SK-N-SH (cell line): ENCODE measurements at regions not wholly inside any gene's neighbourhood (a gene's known extent, or its start where the extent isn't known, plus 50 kb on each side); places are given as distances from the start of the nearest gene placed in this dataset.

ENCODE experiments used
- CTCF ChIA-PET: fragments of 300-600, 350-600 bp; formaldehyde crosslinking; extraction: SDS; loops from one replicate; lab custom pipeline; 2021; lab: Yijun Ruan, JAX
- POLR2A ChIA-PET: fragments of 350-600 bp; sonication (Branson Sonifier 250); formaldehyde crosslinking; extraction: SDS; loops from one replicate; lab custom pipeline; 2020; ENCODE audit warnings: antibody characterized with exemption, inconsistent platforms; lab: Yijun Ruan, JAX
- DNase-seq: peaks from one replicate; pipeline ENCODE4 v3.0.0; 2012
- H2AFZ ChIP-seq: fragments of 200-600 bp; sonication (generic); 2 replicates; pipeline ENCODE4 v1.8.1; 2016; ENCODE audit warnings: antibody characterized with exemption, mild to moderate bottlenecking, low read depth
- H3F3A ChIP-seq: fragments of 200-600 bp; sonication (generic); replicated peaks from 2 replicates; pipeline ENCODE3; 2016; ENCODE audit warnings: antibody characterized with exemption, mild to moderate bottlenecking; ENCODE audit not compliant: insufficient read depth
- H3K27ac ChIP-seq, 2 experiments: fragments of 200-500 bp in 1 of 2; fragments of 200-600 bp in 1 of 2; sonication (Bioruptor generic) in 1 of 2; sonication (generic), shearing (Covaris generic) in 1 of 2; 2 replicates each; pipeline versions ENCODE4 v1.5.1 to v1.6.1; 2014 to 2016; ENCODE audit warnings: low read depth in 2 of 2, inconsistent platforms in 1 of 2, low read length in 1 of 2, mild to moderate bottlenecking in 1 of 2, mixed read lengths in 1 of 2
- H3K27me3 ChIP-seq: fragments of 200-600 bp; sonication (generic), shearing (Covaris generic); 2 replicates; pipeline ENCODE4 v1.6.1; 2016; ENCODE audit warnings: mixed run types; ENCODE audit not compliant: insufficient read depth
- H3K36me3 ChIP-seq, 2 experiments: fragments of 200-500 bp in 1 of 2; fragments of 200-600 bp in 1 of 2; sonication (Bioruptor generic) in 1 of 2; sonication (generic) in 1 of 2; replicated peaks in 1 of 2; 2 replicates each; pipeline versions ENCODE3 to v1.5.1; 2014 to 2016; ENCODE audit warnings: low read length in 1 of 2, mild to moderate bottlenecking in 1 of 2; ENCODE audit not compliant: insufficient read depth in 2 of 2, control insufficient read depth in 1 of 2
- H3K4me1 ChIP-seq, 2 experiments: fragments of 200-500 bp in 1 of 2; fragments of 200-600 bp in 1 of 2; sonication (Bioruptor generic) in 1 of 2; sonication (generic), shearing (Covaris generic) in 1 of 2; 2 replicates each; pipeline versions ENCODE4 v1.5.1 to v1.6.1; 2014 to 2016; ENCODE audit warnings: low read depth in 1 of 2, low read length in 1 of 2, mixed run types in 1 of 2; ENCODE audit not compliant: insufficient read depth in 2 of 2, control insufficient read depth in 1 of 2
- H3K4me2 ChIP-seq: fragments of 200-600 bp; sonication (generic), shearing (Covaris generic); 2 replicates; pipeline ENCODE4 v1.6.1; 2017; ENCODE audit warnings: mixed run types
- H3K4me3 ChIP-seq, 2 experiments: fragments of 200-500 bp in 1 of 2; fragments of 200-600 bp in 1 of 2; sonication (Bioruptor generic) in 1 of 2; sonication (generic), shearing (Covaris generic) in 1 of 2; 2 replicates each; pipeline versions ENCODE4 v1.5.1 to v1.8.1; 2014 to 2016; ENCODE audit warnings: low read depth in 2 of 2, inconsistent platforms in 1 of 2, low read length in 1 of 2, mild to moderate bottlenecking in 1 of 2, mixed read lengths in 1 of 2, moderate library complexity in 1 of 2
- H3K79me2 ChIP-seq: fragments of 200-600 bp; sonication (generic); 2 replicates; pipeline ENCODE4 v1.8.1; 2017; ENCODE audit warnings: mild to moderate bottlenecking; ENCODE audit not compliant: insufficient read depth
- H3K9ac ChIP-seq: fragments of 200-600 bp; sonication (generic); 2 replicates; pipeline ENCODE4 v1.6.1; 2017; ENCODE audit warnings: mixed run types
- H3K9me2 ChIP-seq: fragments of 200-600 bp; sonication (generic); 2 replicates; pipeline ENCODE4 v1.6.1; 2017; ENCODE audit warnings: mixed run types
- H3K9me3 ChIP-seq: fragments of 200-600 bp; sonication (generic); 2 replicates; pipeline ENCODE4 v1.6.1; 2017; ENCODE audit warnings: mixed run types, mild to moderate bottlenecking, moderate library complexity
- H4K20me1 ChIP-seq: fragments of 200-600 bp; sonication (generic); 2 replicates; pipeline ENCODE4 v1.6.1; 2017; ENCODE audit warnings: mild to moderate bottlenecking, mixed run types; ENCODE audit not compliant: insufficient read depth
- CHD2 ChIP-seq: fragments of 150-350 bp; IDR thresholded peaks from 2 replicates; pipeline ENCODE4 v1.6.1; 2018; ENCODE audit warnings: low read length; ENCODE audit not compliant: partially characterized antibody
- ELF1 ChIP-seq: IDR thresholded peaks from 2 replicates; pipeline ENCODE4 v1.4.0; 2012
- EP300 ChIP-seq, 2 experiments: IDR thresholded peaks; 2 replicates each; pipeline versions ENCODE4 v1.4.0 to v1.6.1; 2012; ENCODE audit warnings: borderline replicate concordance in 1 of 2, low read depth in 1 of 2, low read length in 1 of 2
- EZH2phosphoT487 ChIP-seq: fragments of 200-600 bp; sonication (generic); IDR thresholded peaks from 2 replicates; pipeline ENCODE4 v1.6.1; 2017; ENCODE audit warnings: low read depth, mixed run types, mild to moderate bottlenecking, antibody characterized with exemption, moderate library complexity, borderline replicate concordance
- FOSL2 ChIP-seq: IDR thresholded peaks from 2 replicates; pipeline ENCODE4 v1.4.0; 2012; ENCODE audit warnings: low read depth, mild to moderate bottlenecking, moderate library complexity, borderline replicate concordance
- FOXJ3 ChIP-seq: sonication (generic); formaldehyde crosslinking; IDR thresholded peaks from 2 replicates; pipeline ENCODE4 v1.5.1; 2020; ENCODE audit warnings: mild to moderate bottlenecking, missing genetic modification reagents
- FOXM1 ChIP-seq: IDR thresholded peaks from 2 replicates; pipeline ENCODE4 v1.4.0; 2012; ENCODE audit warnings: low read depth, mild to moderate bottlenecking
- GABPA ChIP-seq: IDR thresholded peaks from 2 replicates; pipeline ENCODE4 v1.4.0; 2012; ENCODE audit warnings: low read depth, mild to moderate bottlenecking
- GATA2 ChIP-seq: sonication (generic); formaldehyde crosslinking; IDR thresholded peaks from 2 replicates; pipeline ENCODE4 v1.5.0; 2020; ENCODE audit warnings: mild to moderate bottlenecking, missing genetic modification reagents
- JUND ChIP-seq: IDR thresholded peaks from 2 replicates; pipeline ENCODE4 v1.4.0; 2012
- MXI1 ChIP-seq: IDR thresholded peaks from 2 replicates; pipeline ENCODE4 v1.6.1; 2012; ENCODE audit warnings: mild to moderate bottlenecking, low read depth, low read length, improper control_type of control experiment
- RAD21 ChIP-seq: IDR thresholded peaks from 2 replicates; pipeline ENCODE4 v1.6.1; 2012; ENCODE audit warnings: mild to moderate bottlenecking, low read length
- RCOR1 ChIP-seq: fragments of 150-350 bp; IDR thresholded peaks from 2 replicates; pipeline ENCODE4 v1.6.1; 2017; ENCODE audit warnings: antibody characterized with exemption, low read length
- RFX5 ChIP-seq: IDR thresholded peaks from 2 replicates; pipeline ENCODE4 v1.6.1; 2012; ENCODE audit warnings: mild to moderate bottlenecking, improper control_type of control experiment, low read length
- RXRA ChIP-seq: IDR thresholded peaks from 2 replicates; pipeline ENCODE4 v1.4.0; 2012; ENCODE audit warnings: low read depth, mild to moderate bottlenecking, borderline replicate concordance
- SMC3 ChIP-seq: IDR thresholded peaks from 2 replicates; pipeline ENCODE4 v1.6.1; 2012; ENCODE audit warnings: low read depth, low read length, improper control_type of control experiment
- TEAD4 ChIP-seq: IDR thresholded peaks from 2 replicates; pipeline ENCODE4 v1.4.0; 2012; ENCODE audit warnings: mild to moderate bottlenecking, borderline replicate concordance; ENCODE audit not compliant: insufficient read depth
- YY1 ChIP-seq: IDR thresholded peaks from 2 replicates; pipeline ENCODE4 v1.4.0; 2012; ENCODE audit warnings: low read depth, mild to moderate bottlenecking
- WGBS: methylation state at CpG from one replicate; pipeline ENCODE4 v1.1.6; 2017; ENCODE audit warnings: low lambda C conversion rate; 5-methylcytosine and 5-hydroxymethylcytosine counted together
- TF ChIP-seq, protein P1 (sequence below): IDR thresholded peaks from 2 replicates; pipeline ENCODE4 v1.4.0; 2012; ENCODE audit warnings: low read depth, borderline replicate concordance
- TF ChIP-seq, protein P2 (sequence below): IDR thresholded peaks from 2 replicates; pipeline ENCODE4; 2012

DNA sequence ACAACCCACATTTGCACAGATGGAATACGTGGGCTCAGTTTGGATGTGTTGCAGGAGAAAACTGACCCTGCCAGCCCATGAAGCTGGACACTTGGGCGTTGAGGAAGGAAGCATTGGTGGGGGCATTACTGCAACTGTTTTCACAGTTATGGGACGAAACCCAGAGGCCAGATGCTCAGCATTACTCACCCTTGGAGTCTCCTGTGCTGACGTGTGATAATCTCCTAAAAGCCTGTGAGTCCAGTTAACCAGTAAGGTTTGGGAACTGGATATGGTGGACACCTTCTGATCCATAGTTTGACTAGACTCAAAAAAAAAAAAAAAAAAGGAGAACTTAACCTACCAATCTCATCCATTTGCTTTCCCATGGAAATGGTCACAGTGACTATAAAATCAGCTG lies 52.8 kb upstream of the EGLN3 start:
- ChIA-PET CTCF (interaction anchor here (0.6 kb wide), 1 partner anchor 16 kb away, joined by 3 read pairs; no protein-coding TSS in a partner anchor), POLR2A (no interaction called here)
- Histone ChIP-seq H3F3A (no peaks in the 10 kb centered on the region), H2AFZ (no peak overlapping the region), H3K36me3 (no peaks in the 10 kb centered on the region), H3K4me1 (no peaks in the 10 kb centered on the region), H3K27me3 (peaks cover 5% of the 10 kb centered on the region; the same call in 1 of the 2 replicates), H3K27ac (no peak overlapping the region), H3K9ac (no peak overlapping the region), H3K4me3 (no peak overlapping the region), H3K4me2 (no peak overlapping the region), H3K9me2 (no peaks in the 10 kb centered on the region), H3K79me2 (no peaks in the 10 kb centered on the region), H3K9me3 (no peaks in the 10 kb centered on the region), H4K20me1 (no peaks in the 10 kb centered on the region)
- no peak for DNase-seq
- TF ChIP-seq FOSL2 (no peak), RXRA (no peak), RFX5 (no peak), CHD2 (no peak), YY1 (no peak), SMC3 (no peak), FOXM1 (no peak), TEAD4 (no peak), RAD21 (no peak)
- TF ChIP-seq, protein P1, sequence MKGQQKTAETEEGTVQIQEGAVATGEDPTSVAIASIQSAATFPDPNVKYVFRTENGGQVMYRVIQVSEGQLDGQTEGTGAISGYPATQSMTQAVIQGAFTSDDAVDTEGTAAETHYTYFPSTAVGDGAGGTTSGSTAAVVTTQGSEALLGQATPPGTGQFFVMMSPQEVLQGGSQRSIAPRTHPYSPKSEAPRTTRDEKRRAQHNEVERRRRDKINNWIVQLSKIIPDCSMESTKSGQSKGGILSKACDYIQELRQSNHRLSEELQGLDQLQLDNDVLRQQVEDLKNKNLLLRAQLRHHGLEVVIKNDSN: no peak
- TF ChIP-seq, protein P2, sequence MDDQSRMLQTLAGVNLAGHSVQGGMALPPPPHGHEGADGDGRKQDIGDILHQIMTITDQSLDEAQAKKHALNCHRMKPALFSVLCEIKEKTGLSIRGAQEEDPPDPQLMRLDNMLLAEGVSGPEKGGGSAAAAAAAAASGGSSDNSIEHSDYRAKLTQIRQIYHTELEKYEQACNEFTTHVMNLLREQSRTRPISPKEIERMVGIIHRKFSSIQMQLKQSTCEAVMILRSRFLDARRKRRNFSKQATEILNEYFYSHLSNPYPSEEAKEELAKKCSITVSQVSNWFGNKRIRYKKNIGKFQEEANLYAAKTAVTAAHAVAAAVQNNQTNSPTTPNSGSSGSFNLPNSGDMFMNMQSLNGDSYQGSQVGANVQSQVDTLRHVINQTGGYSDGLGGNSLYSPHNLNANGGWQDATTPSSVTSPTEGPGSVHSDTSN: no peak
- 20% methylated on average over 4 of the region's 4 CpGs for WGBS

DNA sequence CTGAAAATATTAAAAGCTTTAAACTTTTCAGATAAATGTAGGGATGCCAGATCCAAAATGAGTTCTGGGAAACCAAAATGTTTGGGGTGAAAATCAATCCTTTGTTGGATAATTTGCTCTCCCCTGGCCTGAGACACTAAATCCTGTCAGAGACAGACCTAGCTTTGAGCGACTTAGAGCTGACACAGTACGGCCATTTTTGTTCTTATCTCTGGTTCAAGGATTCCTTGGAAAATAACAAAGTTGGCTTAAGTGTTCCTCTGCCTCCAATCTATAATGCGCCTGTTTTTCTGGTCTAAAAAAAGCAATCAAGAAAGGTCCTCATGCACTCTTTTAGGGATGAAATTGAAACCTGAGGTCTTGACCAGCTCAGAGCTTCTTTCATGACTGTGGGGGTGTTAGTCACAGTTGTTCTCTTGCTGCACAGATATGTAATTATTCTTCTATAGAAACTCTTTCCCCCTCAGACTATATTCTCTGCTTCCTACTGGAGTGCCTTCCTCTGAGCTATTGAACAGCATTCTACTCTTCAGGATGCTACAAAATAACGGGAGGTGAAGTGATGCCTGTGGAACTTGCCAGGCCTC lies 52.3 kb upstream of the EGLN3 start:
- Histone ChIP-seq H3K27me3 (peaks cover 5% of the 10 kb centered on the region; the same call in 1 of the 2 replicates), H3K36me3 (no peaks in the 10 kb centered on the region), H3K79me2 (no peaks in the 10 kb centered on the region), H3F3A (no peaks in the 10 kb centered on the region), H3K27ac (no peak overlapping the region), H2AFZ (no peak overlapping the region), H3K4me3 (no peak overlapping the region), H3K9me2 (no peaks in the 10 kb centered on the region), H3K9ac (no peak overlapping the region), H4K20me1 (no peaks in the 10 kb centered on the region), H3K4me2 (no peak overlapping the region), H3K9me3 (no peaks in the 10 kb centered on the region)
- no peak for DNase-seq
- ChIA-PET POLR2A (no interaction called here), CTCF (interaction anchor here (0.6 to 0.7 kb wide), 2 partner anchors 13 to 20 kb away, joined by 3 read pairs; no protein-coding TSS in a partner anchor)
- WGBS: 67% methylated on average over 4 of the region's 4 CpGs
- TF ChIP-seq FOSL2 (no peak), GATA2 (CRISPR knock-in tag) (no peak), SMC3 (no peak), GABPA (no peak), RAD21 (no peak), TEAD4 (no peak), RCOR1 (no peak), FOXJ3 (CRISPR knock-in tag) (no peak), RXRA (no peak), YY1 (no peak), JUND (no peak), EZH2phosphoT487 (no peak), MXI1 (no peak), ELF1 (no peak), EP300 (IDR thresholded peaks at IDR 0.05; ENCODE audit: borderline replicate concordance in 1 of 2, low read depth in 1 of 2, low read length in 1 of 2) (no peak)
- TF ChIP-seq, protein P1: no peak
- TF ChIP-seq, all 33 proteins: peak for 0
- H3K4me1 ChIP-seq: no peaks in the 10 kb centered on the region
